GM18519 (cell line): ENCODE measurements at regions not wholly inside any gene's neighbourhood (a gene's known extent, or its start where the extent isn't known, plus 50 kb on each side); places are given as distances from the start of the nearest gene placed in this dataset.

Source experiments
- ATAC-seq: cut with Tn5 transposase; IDR thresholded peaks from one replicate; pipeline ENCODE4 v1.9.1; 2021; ENCODE audit warnings: mild to moderate bottlenecking, moderate library complexity; ENCODE audit not compliant: unreplicated experiment, low FRiP score

GRCh38 chr4:156556336-156556735, 415.3 kb downstream of the PDGFC start:
- no peak for ATAC-seq

- ATAC-seq = no peak
These were observed 417.9 kb downstream of the PDGFC start for GRCh38 chr4:156553659-156554058.

GRCh38 chr4:156547891-156548290, 423.7 kb downstream of the PDGFC start:
- ATAC-seq = no peak

GRCh38 chr4:156547439-156547838, 424.2 kb downstream of the PDGFC start:
- ATAC-seq = no peak

GRCh38 chr4:156545003-156545785, 426.4 kb downstream of the PDGFC start:
- no peak for ATAC-seq

GRCh38 chr4:156539376-156539775, 432.2 kb downstream of the PDGFC start:
- ATAC-seq = no peak

GRCh38 chr4:156538651-156539257, 432.8 kb downstream of the PDGFC start:
- ATAC-seq = no peak

- no peak for ATAC-seq
These were observed 433.4 kb downstream of the PDGFC start for GRCh38 chr4:156538210-156538609.

GRCh38 chr4:156537286-156537685, 434.3 kb downstream of the PDGFC start:
- no peak for ATAC-seq

- no peak for ATAC-seq
These were observed 434.9 kb downstream of the PDGFC start for GRCh38 chr4:156536661-156537060.

GRCh38 chr4:156534205-156534604, 437.4 kb downstream of the PDGFC start:
- no peak for ATAC-seq

- no peak for ATAC-seq
These were observed 443.4 kb downstream of the PDGFC start for GRCh38 chr4:156528216-156528615.

GRCh38 chr4:156527237-156527993, 444.2 kb downstream of the PDGFC start:
- ATAC-seq = no peak

GRCh38 chr4:156523991-156524390, 447.6 kb downstream of the PDGFC start:
- ATAC-seq = no peak

- ATAC-seq = no peak
These were observed 448.1 kb downstream of the PDGFC start for GRCh38 chr4:156523492-156523891.

GRCh38 chr4:156521631-156522030, 450.0 kb downstream of the PDGFC start:
- no peak for ATAC-seq

- ATAC-seq = no peak
These were observed 453.6 kb downstream of the PDGFC start for GRCh38 chr4:156517956-156518355.

GRCh38 chr4:156517546-156517945, 454.1 kb downstream of the PDGFC start:
- ATAC-seq = no peak

GRCh38 chr4:156516698-156517097, 454.9 kb downstream of the PDGFC start:
- ATAC-seq = no peak

- no peak for ATAC-seq
These were observed 456.3 kb downstream of the PDGFC start for GRCh38 chr4:156515295-156515694.

GRCh38 chr4:156512622-156513021, 459.0 kb downstream of the PDGFC start:
- no peak for ATAC-seq
